PFSK-1 (cell line): ENCODE measurements at regions not wholly inside any gene's neighbourhood (a gene's known extent, or its start where the extent isn't known, plus 50 kb on each side); places are given as distances from the start of the nearest gene placed in this dataset.

Experiments used
- FOXP2 ChIP-seq: optimal IDR thresholded peaks from 2 replicates; pipeline ENCODE3; 2011; ENCODE audit warnings: borderline replicate concordance, control low read depth, inconsistent platforms; ENCODE audit not compliant: insufficient read depth; ENCODE audit errors: extremely low read length, extremely low read depth
- POLR2AphosphoS5 ChIP-seq: IDR thresholded peaks from 2 replicates; pipeline ENCODE4 v1.6.1; 2012; ENCODE audit warnings: low read depth, mild to moderate bottlenecking, control low read depth, low read length, moderate library complexity
- REST ChIP-seq, 2 experiments: IDR thresholded peaks; 2 replicates each; pipeline versions ENCODE4 v1.6.1 to v1.8.0; 2011 to 2012; ENCODE audit warnings: low read depth in 2 of 2, low read length in 2 of 2, control low read depth in 1 of 2, inconsistent platforms in 1 of 2, mild to moderate bottlenecking in 1 of 2, moderate library complexity in 1 of 2; ENCODE audit not compliant: insufficient read depth in 1 of 2
- SIN3A ChIP-seq: IDR thresholded peaks from 2 replicates; pipeline ENCODE4 v1.6.1; 2012; ENCODE audit warnings: mild to moderate bottlenecking, low read length, moderate library complexity, borderline replicate concordance; ENCODE audit not compliant: insufficient read depth
- TAF1 ChIP-seq: IDR thresholded peaks from 2 replicates; pipeline ENCODE4 v1.6.1; 2012; ENCODE audit warnings: low read length, control low read depth, borderline replicate concordance; ENCODE audit not compliant: insufficient read depth

- TF ChIP-seq POLR2AphosphoS5 (no peak), FOXP2 (no peak), REST (IDR thresholded peaks at IDR 0.05; ENCODE audit: insufficient read depth in 1 of 2, low read depth in 2 of 2, low read length in 2 of 2) (no peak), SIN3A (no peak), TAF1 (no peak)
These were observed 65.8 kb upstream of the CHST15 start for GRCh38 chr10:124159153-124159552.

- TF ChIP-seq FOXP2 (no peak), TAF1 (no peak), SIN3A (no peak), POLR2AphosphoS5 (no peak), REST (IDR thresholded peaks at IDR 0.05; ENCODE audit: insufficient read depth in 1 of 2, low read depth in 2 of 2, low read length in 2 of 2) (no peak)
These were observed 65.2 kb upstream of the CHST15 start for GRCh38 chr10:124158592-124158991.

- no peak for TF ChIP-seq REST (IDR thresholded peaks at IDR 0.05; ENCODE audit: insufficient read depth in 1 of 2, low read depth in 2 of 2, low read length in 2 of 2)
- no peak for TF ChIP-seq TAF1
- no peak for TF ChIP-seq FOXP2
- TF ChIP-seq SIN3A = no peak
These were observed 63.9 kb upstream of the CHST15 start for GRCh38 chr10:124157271-124157681.

GRCh38 chr10:124156524-124157260 lies 63.3 kb upstream of the CHST15 start:
- no peak for TF ChIP-seq TAF1
- no peak for TF ChIP-seq POLR2AphosphoS5
- no peak for TF ChIP-seq REST (IDR thresholded peaks at IDR 0.05; ENCODE audit: insufficient read depth in 1 of 2, low read depth in 2 of 2, low read length in 2 of 2)
- TF ChIP-seq SIN3A = no peak
- TF ChIP-seq FOXP2 = no peak
